GM12891 (cell line): ENCODE measurements at regions not wholly inside any gene's neighbourhood (a gene's known extent, or its start where the extent isn't known, plus 50 kb on each side); places are given as distances from the start of the nearest gene placed in this dataset.

Experiments used
- DNase-seq: peaks from one replicate; pipeline ENCODE4 v3.0.0; 2011; ENCODE audit warnings: low spot score; ENCODE audit not compliant: insufficient read length
- FAIRE-seq: peaks from 2 replicates; lab custom pipeline; 2011; peaks lifted over from hg19 to GRCh38; lab: Jason Lieb, UNC
- PAX5 ChIP-seq: IDR thresholded peaks from 2 replicates; pipeline ENCODE4 v1.6.1; 2011; ENCODE audit warnings: low read length, moderate library complexity, mild to moderate bottlenecking; ENCODE audit not compliant: insufficient read depth, severe bottlenecking
- POLR2A ChIP-seq: IDR thresholded peaks from 2 replicates; pipeline ENCODE4 v1.6.1; 2011; ENCODE audit warnings: low read depth, low read length, control low read depth
- POLR2AphosphoS5 ChIP-seq: IDR thresholded peaks from 2 replicates; pipeline ENCODE4 v1.6.1; 2011; ENCODE audit warnings: low read depth, low read length, control low read depth
- POU2F2 ChIP-seq: IDR thresholded peaks from 2 replicates; pipeline ENCODE4 v1.6.1; 2011; ENCODE audit warnings: low read depth, mild to moderate bottlenecking, control low read depth, low read length, moderate library complexity
- SPI1 ChIP-seq: IDR thresholded peaks from 2 replicates; pipeline ENCODE4 v1.6.1; 2011; ENCODE audit warnings: low read depth, low read length, control low read depth
- TAF1 ChIP-seq: IDR thresholded peaks from 2 replicates; pipeline ENCODE4 v1.6.1; 2011; ENCODE audit warnings: low read depth, low read length, control low read depth

- TF ChIP-seq POLR2AphosphoS5 (no peak), POU2F2 (no peak), POLR2A (no peak)
- no peak for DNase-seq
- FAIRE-seq: no peak
Measured at GRCh38 chr2:133943108-133943507, 310.8 kb upstream of the MGAT5 start.

GRCh38 chr2:133945089-133945488, 308.8 kb upstream of the MGAT5 start:
- FAIRE-seq (no peak), DNase-seq (no peak)
- TF ChIP-seq PAX5: no peak
- no peak for TF ChIP-seq POLR2A
- no peak for TF ChIP-seq POU2F2
- no peak for TF ChIP-seq SPI1
- TF ChIP-seq POLR2AphosphoS5: no peak
- no peak for TF ChIP-seq TAF1

GRCh38 chr2:133947057-133947456, 306.8 kb upstream of the MGAT5 start:
- TF ChIP-seq POLR2AphosphoS5: no peak
- no peak for TF ChIP-seq POU2F2
- TF ChIP-seq PAX5: no peak
- no peak for TF ChIP-seq SPI1
- TF ChIP-seq TAF1: no peak
- TF ChIP-seq POLR2A: no peak
- no peak for DNase-seq
- FAIRE-seq: no peak

GRCh38 chr2:133948610-133949290, 305.1 kb upstream of the MGAT5 start:
- FAIRE-seq: no peak
- TF ChIP-seq PAX5: no peak
- no peak for TF ChIP-seq POU2F2
- TF ChIP-seq SPI1: no peak
- TF ChIP-seq POLR2AphosphoS5: no peak
- TF ChIP-seq POLR2A: no peak
- no peak for TF ChIP-seq TAF1
- DNase-seq: no peak

- TF ChIP-seq TAF1: no peak
- no peak for TF ChIP-seq POU2F2
- TF ChIP-seq PAX5: no peak
- TF ChIP-seq POLR2AphosphoS5: no peak
- no peak for TF ChIP-seq SPI1
- TF ChIP-seq POLR2A: no peak
- FAIRE-seq: no peak
- DNase-seq: no peak
Measured at GRCh38 chr2:133949595-133949994, 304.3 kb upstream of the MGAT5 start.

GRCh38 chr2:133951209-133951608, 302.7 kb upstream of the MGAT5 start:
- FAIRE-seq (peak; percentile 60), DNase-seq (no peak)
- TF ChIP-seq POLR2A: no peak
- TF ChIP-seq SPI1: peak; percentile 66; the same call in 1 of the 2 replicates

- TF ChIP-seq TAF1 (no peak), SPI1 (peak; percentile 95), POLR2AphosphoS5 (no peak)
- DNase-seq (no peak), FAIRE-seq (peak; percentile 95)
Measured at GRCh38 chr2:133952420-133952819, 301.5 kb upstream of the MGAT5 start.

GRCh38 chr2:133952896-133953295, 301.0 kb upstream of the MGAT5 start:
- TF ChIP-seq POLR2AphosphoS5: no peak
- no peak for TF ChIP-seq PAX5
- no peak for TF ChIP-seq POLR2A
- TF ChIP-seq TAF1: no peak
- no peak for TF ChIP-seq SPI1
- TF ChIP-seq POU2F2: no peak
- FAIRE-seq: peak; percentile 76

GRCh38 chr2:133953524-133953923, 300.3 kb upstream of the MGAT5 start:
- TF ChIP-seq PAX5 (no peak), SPI1 (peak; percentile 96)
- peak; percentile 79 for FAIRE-seq
- no peak for DNase-seq

More at GRCh38 chr2:133952896-133953295, 301.0 kb upstream of the MGAT5 start:
- no peak for DNase-seq

GRCh38 chr2:133954636-133955035, 299.2 kb upstream of the MGAT5 start:
- FAIRE-seq (peak; percentile 45), DNase-seq (no peak)
- TF ChIP-seq POU2F2: no peak
- TF ChIP-seq POLR2AphosphoS5: no peak
- TF ChIP-seq SPI1: no peak
- no peak for TF ChIP-seq PAX5
- no peak for TF ChIP-seq POLR2A
- no peak for TF ChIP-seq TAF1

- FAIRE-seq: no peak
- TF ChIP-seq POLR2AphosphoS5 (no peak), TAF1 (no peak), POU2F2 (no peak), POLR2A (no peak), PAX5 (no peak), SPI1 (no peak)
- DNase-seq: no peak
Measured at GRCh38 chr2:133955169-133955568, 298.7 kb upstream of the MGAT5 start.
